UCSD-AML1 (cell line): ENCODE measurements at regions not wholly inside any gene's neighbourhood (a gene's known extent, or its start where the extent isn't known, plus 50 kb on each side); places are given as distances from the start of the nearest gene placed in this dataset.

ENCODE experiments used
- DNase-seq: peaks from one replicate; lab custom pipeline; 2025; ENCODE audit not compliant: unreplicated experiment; lab: John Stamatoyannopoulos, UW

- DNase-seq = no peak
Measured at GRCh38 chr12:24175284-24175683, 225.8 kb upstream of the SOX5 start.

GRCh38 chr12:24173067-24173466 is 223.6 kb upstream of the SOX5 start:
- no peak for DNase-seq

GRCh38 chr12:24172773-24173066 is 223.2 kb upstream of the SOX5 start:
- DNase-seq = no peak

GRCh38 chr12:24172031-24172772 is 222.7 kb upstream of the SOX5 start:
- DNase-seq = no peak

- no peak for DNase-seq
Measured at GRCh38 chr12:24155042-24155441, 205.6 kb upstream of the SOX5 start.

GRCh38 chr12:24153079-24153478 is 203.6 kb upstream of the SOX5 start:
- DNase-seq = no peak

- no peak for DNase-seq
Measured at GRCh38 chr12:24152270-24152669, 202.8 kb upstream of the SOX5 start.

GRCh38 chr12:24143928-24144327 is 194.5 kb upstream of the SOX5 start:
- DNase-seq = no peak

GRCh38 chr12:24139035-24139434 is 189.6 kb upstream of the SOX5 start:
- DNase-seq = no peak

- DNase-seq = no peak
Measured at GRCh38 chr12:24138041-24138440, 188.6 kb upstream of the SOX5 start.

GRCh38 chr12:24135158-24135850 is 185.8 kb upstream of the SOX5 start:
- DNase-seq = no peak

GRCh38 chr12:24134092-24134491 is 184.6 kb upstream of the SOX5 start:
- DNase-seq = no peak

GRCh38 chr12:24133384-24133783 is 183.9 kb upstream of the SOX5 start:
- DNase-seq = no peak

- no peak for DNase-seq
Measured at GRCh38 chr12:24127919-24128721, 178.7 kb upstream of the SOX5 start.

GRCh38 chr12:24125280-24125679 is 175.8 kb upstream of the SOX5 start:
- DNase-seq = no peak

- no peak for DNase-seq
Measured at GRCh38 chr12:24121911-24122310, 172.4 kb upstream of the SOX5 start.

- no peak for DNase-seq
Measured at GRCh38 chr12:24118668-24119067, 169.2 kb upstream of the SOX5 start.

- DNase-seq = no peak
Measured at GRCh38 chr12:24116548-24116947, 167.1 kb upstream of the SOX5 start.

GRCh38 chr12:24113701-24114100 is 164.2 kb upstream of the SOX5 start:
- DNase-seq = no peak

- no peak for DNase-seq
Measured at GRCh38 chr12:24111616-24112015, 162.1 kb upstream of the SOX5 start.

GRCh38 chr12:24111086-24111485 is 161.6 kb upstream of the SOX5 start:
- no peak for DNase-seq

- no peak for DNase-seq
Measured at GRCh38 chr12:24109381-24110039, 160.0 kb upstream of the SOX5 start.
